ENCODE measurements at regions not wholly inside any gene's neighbourhood (a gene's known extent, or its start where the extent isn't known, plus 50 kb on each side); places are given as distances from the start of the nearest gene placed in this dataset.
A peak's percentile ranks its signal among the peaks of the same experiment; 100 is the strongest.

GRCh38 chr9:79883073-79883645 lies 311.4 kb downstream of the TLE4 start:
- POLR2A ChIA-PET (ENCODE audit: low non-redundant PET) = no interaction called here
- no peak for DNase-seq (ENCODE audit: low spot score)
- CTCF ChIA-PET = interaction anchor here (0.5 kb wide), 2 partner anchors 45 to 323 kb away, joined by 3 read pairs; no protein-coding TSS in a partner anchor
- TF ChIP-seq CTCF (conservative IDR thresholded peaks at IDR 0.05; ENCODE audit: low read depth) = no peak
- no peak overlapping the region for H3K27ac ChIP-seq

GRCh38 chr9:79880626-79881025 lies 308.9 kb downstream of the TLE4 start:
- no peak overlapping the region for H3K27ac ChIP-seq
- no peak for TF ChIP-seq CTCF (conservative IDR thresholded peaks at IDR 0.05; ENCODE audit: low read depth)
- ChIA-PET POLR2A (ENCODE audit: low non-redundant PET) (no interaction called here), CTCF (interaction anchor here (0.5 kb wide), 1 partner anchor 50 kb away, joined by 6 read pairs; no protein-coding TSS in a partner anchor)
- no peak for DNase-seq (ENCODE audit: low spot score)

GRCh38 chr9:79877943-79878602 lies 306.3 kb downstream of the TLE4 start:
- DNase-seq (ENCODE audit: low spot score) = no peak
- TF ChIP-seq CTCF (conservative IDR thresholded peaks at IDR 0.05; ENCODE audit: low read depth) = no peak
- POLR2A ChIA-PET (ENCODE audit: low non-redundant PET) = no interaction called here
- H3K27ac ChIP-seq = no peak overlapping the region
- CTCF ChIA-PET = no interaction called here

GRCh38 chr9:79868567-79869189 lies 296.9 kb downstream of the TLE4 start:
- CTCF ChIA-PET = no interaction called here
- no peak overlapping the region for H3K27ac ChIP-seq
- TF ChIP-seq CTCF (conservative IDR thresholded peaks at IDR 0.05; ENCODE audit: low read depth) = no peak
- POLR2A ChIA-PET (ENCODE audit: low non-redundant PET) = no interaction called here
- DNase-seq (ENCODE audit: low spot score) = no peak

- H3K27ac ChIP-seq = no peak overlapping the region
- POLR2A ChIA-PET (ENCODE audit: low non-redundant PET) = no interaction called here
- DNase-seq (ENCODE audit: low spot score) = no peak
- TF ChIP-seq CTCF (conservative IDR thresholded peaks at IDR 0.05; ENCODE audit: low read depth) = no peak
- CTCF ChIA-PET = no interaction called here
Measured at GRCh38 chr9:79862921-79863890, 291.4 kb downstream of the TLE4 start.

- DNase-seq (ENCODE audit: low spot score) = peak; percentile 55
- no peak for TF ChIP-seq CTCF (conservative IDR thresholded peaks at IDR 0.05; ENCODE audit: low read depth)
- POLR2A ChIA-PET (ENCODE audit: low non-redundant PET) = no interaction called here
- CTCF ChIA-PET = no interaction called here
- H3K27ac ChIP-seq = no peak overlapping the region
Measured at GRCh38 chr9:79858508-79858907, 286.7 kb downstream of the TLE4 start.
